SK-N-MC (cell line): ENCODE measurements at regions not wholly inside any gene's neighbourhood (a gene's known extent, or its start where the extent isn't known, plus 50 kb on each side); places are given as distances from the start of the nearest gene placed in this dataset.
A peak's percentile ranks its signal among the peaks of the same experiment; 100 is the strongest.

Source experiments
- DNase-seq: peaks from one replicate; pipeline ENCODE4 v3.0.0-alpha.2; 2011; ENCODE audit warnings: low read depth, low spot score
- H3K27ac ChIP-seq: fragments of 200-600 bp; sonication (generic); 2 replicates; pipeline ENCODE4 v1.5.1; 2016; ENCODE audit warnings: mixed run types
- H3K36me3 ChIP-seq: fragments of 200-600 bp; sonication (generic); 2 replicates; pipeline ENCODE4 v1.6.1; 2017; ENCODE audit warnings: antibody characterized with exemption, low read length, mixed read lengths; ENCODE audit not compliant: insufficient read depth
- H3K4me3 ChIP-seq: fragments of 200-600 bp; sonication (generic); 2 replicates; pipeline ENCODE4 v1.5.1; 2016
- H3K9ac ChIP-seq: fragments of 200-600 bp; sonication (generic); 2 replicates; pipeline ENCODE4 v1.8.0; 2017; ENCODE audit warnings: mixed run types, mixed read lengths; ENCODE audit not compliant: insufficient read length
- H3K9me3 ChIP-seq: fragments of 200-600 bp; sonication (generic); 2 replicates; pipeline ENCODE4 v1.6.1; 2017; ENCODE audit warnings: low read depth, mild to moderate bottlenecking, antibody characterized with exemption, low read length, moderate library complexity, mixed read lengths
- EZH2 ChIP-seq: fragments of 200-600 bp; sonication (generic); IDR thresholded peaks from one replicate; pipeline ENCODE4 v1.6.1; 2017; ENCODE audit warnings: antibody characterized with exemption
- FOXP2 ChIP-seq: optimal IDR thresholded peaks from 2 replicates; pipeline ENCODE3; 2011; ENCODE audit warnings: mild to moderate bottlenecking, moderate library complexity; ENCODE audit not compliant: insufficient read depth; ENCODE audit errors: extremely low read length, control extremely low read depth
- POLR2AphosphoS5 ChIP-seq: IDR thresholded peaks from 2 replicates; pipeline ENCODE4 v1.6.1; 2012; ENCODE audit warnings: mild to moderate bottlenecking, low read depth, low read length, borderline replicate concordance

DNA sequence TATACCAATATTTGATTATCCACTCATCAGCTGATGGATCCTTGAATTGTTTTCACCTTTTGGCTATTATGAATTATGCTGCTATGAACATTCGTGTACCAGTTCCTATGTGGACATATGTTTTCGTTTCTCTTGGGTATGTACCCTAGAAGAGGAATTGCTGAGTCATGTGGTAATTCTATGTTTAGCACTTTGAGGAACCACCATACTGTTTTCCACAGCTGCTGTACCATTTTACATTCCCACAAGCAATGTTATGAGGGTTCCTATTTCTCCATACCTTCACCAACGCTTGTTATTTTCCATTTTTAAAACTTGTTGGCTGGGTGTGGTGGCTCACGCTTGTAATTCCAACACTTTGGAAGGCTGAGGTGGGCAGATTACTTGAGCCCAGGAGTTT, 62.9 kb downstream of the RPLP1 start:
- Histone ChIP-seq H3K4me3 (no peak overlapping the region), H3K27ac (no peak overlapping the region), H3K9me3 (no peaks in the 10 kb centered on the region), H3K36me3 (no peaks in the 10 kb centered on the region), H3K9ac (no peak overlapping the region)
- TF ChIP-seq FOXP2 (no peak), POLR2AphosphoS5 (no peak), EZH2 (no peak)
- no peak for DNase-seq

DNA sequence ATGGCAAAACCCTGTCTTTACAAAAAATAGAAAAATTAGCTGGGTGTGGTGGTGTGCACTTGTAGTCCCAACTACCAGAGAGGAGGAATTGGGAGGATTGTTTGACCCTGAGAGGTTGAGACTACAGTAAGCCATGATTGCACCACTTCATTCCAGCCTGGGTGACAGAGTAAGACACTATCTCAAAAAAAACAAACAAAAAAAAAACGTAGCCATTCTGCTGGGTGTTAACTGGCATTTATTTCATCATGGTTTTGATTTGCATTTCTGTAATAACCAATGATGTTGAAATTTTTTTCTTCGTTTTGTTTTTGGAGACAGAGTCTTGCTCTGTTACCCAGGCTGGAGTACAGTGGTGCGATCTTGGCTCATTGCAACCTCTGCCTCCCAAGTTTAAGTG, 63.3 kb downstream of the RPLP1 start:
- no peak overlapping the region for H3K9ac ChIP-seq
- no peaks in the 10 kb centered on the region for H3K36me3 ChIP-seq
- TF ChIP-seq FOXP2 (no peak), POLR2AphosphoS5 (no peak), EZH2 (no peak)
- no peak overlapping the region for H3K4me3 ChIP-seq
- no peak for DNase-seq
- H3K9me3 ChIP-seq: no peaks in the 10 kb centered on the region
- no peak overlapping the region for H3K27ac ChIP-seq

DNA sequence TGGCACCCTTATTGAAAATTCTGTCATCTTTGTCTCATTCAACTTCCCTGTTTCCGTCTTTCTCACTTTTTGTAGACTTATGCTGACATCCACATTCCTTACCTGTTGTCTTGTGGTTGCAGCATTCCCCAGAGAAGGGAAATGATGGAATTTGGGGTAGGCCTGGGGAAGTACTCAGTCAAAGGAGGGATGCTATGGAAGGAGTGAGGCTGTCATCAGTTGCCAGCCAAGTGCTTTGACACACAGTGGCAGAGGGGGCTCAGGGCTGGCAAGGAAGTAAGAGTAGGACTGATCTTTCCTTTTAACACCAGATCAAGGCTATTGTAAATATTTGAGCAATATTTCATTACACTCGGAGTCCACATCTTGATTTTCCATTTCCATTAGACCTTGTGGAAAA, 64.4 kb downstream of the RPLP1 start:
- Histone ChIP-seq H3K9me3 (no peaks in the 10 kb centered on the region), H3K4me3 (no peak overlapping the region), H3K9ac (no peak overlapping the region), H3K27ac (no peak overlapping the region), H3K36me3 (no peaks in the 10 kb centered on the region)
- TF ChIP-seq EZH2 (no peak), FOXP2 (no peak), POLR2AphosphoS5 (no peak)
- no peak for DNase-seq

DNA sequence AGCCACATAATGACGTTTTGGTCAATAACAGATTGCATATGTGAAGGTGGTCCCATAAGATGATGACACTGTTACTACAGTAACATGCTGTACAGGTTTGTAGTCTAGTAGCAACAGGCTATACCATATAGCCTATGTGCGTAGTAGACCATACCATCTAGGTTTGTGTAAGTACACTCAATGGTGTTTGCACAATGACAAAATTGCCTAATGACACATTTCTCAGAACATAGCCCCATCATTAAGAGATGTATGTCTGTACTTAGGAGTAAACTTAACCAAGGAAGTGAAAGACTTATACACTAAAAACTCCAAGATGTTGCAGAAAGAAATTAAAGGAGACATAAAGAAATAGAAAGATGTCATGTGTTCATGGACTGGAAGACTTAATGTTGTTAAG, 66.2 kb downstream of the RPLP1 start:
- no peak overlapping the region for H3K27ac ChIP-seq
- no peak overlapping the region for H3K9ac ChIP-seq
- no peaks in the 10 kb centered on the region for H3K9me3 ChIP-seq
- no peak for DNase-seq
- no peaks in the 10 kb centered on the region for H3K36me3 ChIP-seq
- TF ChIP-seq EZH2 (no peak), POLR2AphosphoS5 (no peak), FOXP2 (no peak)
- H3K4me3 ChIP-seq: no peak overlapping the region

DNA sequence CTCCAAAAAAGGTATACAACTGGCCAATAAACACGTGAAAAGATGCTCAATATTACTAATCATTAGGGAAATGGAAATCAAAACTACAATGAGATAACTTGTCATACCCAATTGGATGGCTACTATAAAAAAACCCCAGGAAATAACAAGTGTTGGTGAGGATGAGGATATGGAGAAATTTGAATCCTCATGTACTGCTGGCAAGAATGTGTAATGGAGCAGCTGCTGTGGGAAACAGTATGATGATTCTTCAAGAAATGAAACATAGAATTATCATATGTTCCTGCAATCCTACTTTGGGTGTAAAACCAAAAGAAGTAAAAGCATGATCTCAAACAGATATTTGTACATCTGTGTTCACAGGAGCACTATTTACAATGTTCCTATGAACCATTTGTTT, 67.4 kb downstream of the RPLP1 start:
- TF ChIP-seq FOXP2 (no peak), POLR2AphosphoS5 (no peak), EZH2 (no peak)
- no peak for DNase-seq
- H3K36me3 ChIP-seq: no peaks in the 10 kb centered on the region

DNA sequence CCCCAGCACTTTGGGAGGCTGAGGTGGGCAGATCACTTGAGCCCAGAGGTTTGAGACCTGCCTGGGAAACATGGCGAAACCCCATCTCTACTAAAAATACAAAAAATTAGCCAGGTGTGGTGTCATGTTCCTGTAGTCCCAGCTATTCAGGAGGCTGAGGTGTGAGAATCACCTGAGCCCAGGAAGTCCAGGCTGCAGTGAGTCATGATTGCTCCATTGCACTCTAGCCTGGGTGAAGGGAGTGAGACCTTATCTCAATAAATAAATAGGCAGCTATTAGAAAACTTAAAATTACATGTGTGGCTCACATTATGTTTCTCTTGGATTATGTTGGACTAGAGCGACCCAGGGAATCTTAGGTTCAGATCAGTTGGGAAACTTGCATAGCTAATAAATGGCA, 69.7 kb downstream of the RPLP1 start:
- TF ChIP-seq FOXP2: no peak
- TF ChIP-seq POLR2AphosphoS5: no peak
- no peak for TF ChIP-seq EZH2
- no peak overlapping the region for H3K27ac ChIP-seq
- DNase-seq: no peak

More for the DNA sequence above, 67.4 kb downstream of the RPLP1 start:
- Histone ChIP-seq H3K27ac (no peak overlapping the region), H3K9me3 (no peaks in the 10 kb centered on the region), H3K9ac (no peak overlapping the region), H3K4me3 (no peak overlapping the region)

DNA sequence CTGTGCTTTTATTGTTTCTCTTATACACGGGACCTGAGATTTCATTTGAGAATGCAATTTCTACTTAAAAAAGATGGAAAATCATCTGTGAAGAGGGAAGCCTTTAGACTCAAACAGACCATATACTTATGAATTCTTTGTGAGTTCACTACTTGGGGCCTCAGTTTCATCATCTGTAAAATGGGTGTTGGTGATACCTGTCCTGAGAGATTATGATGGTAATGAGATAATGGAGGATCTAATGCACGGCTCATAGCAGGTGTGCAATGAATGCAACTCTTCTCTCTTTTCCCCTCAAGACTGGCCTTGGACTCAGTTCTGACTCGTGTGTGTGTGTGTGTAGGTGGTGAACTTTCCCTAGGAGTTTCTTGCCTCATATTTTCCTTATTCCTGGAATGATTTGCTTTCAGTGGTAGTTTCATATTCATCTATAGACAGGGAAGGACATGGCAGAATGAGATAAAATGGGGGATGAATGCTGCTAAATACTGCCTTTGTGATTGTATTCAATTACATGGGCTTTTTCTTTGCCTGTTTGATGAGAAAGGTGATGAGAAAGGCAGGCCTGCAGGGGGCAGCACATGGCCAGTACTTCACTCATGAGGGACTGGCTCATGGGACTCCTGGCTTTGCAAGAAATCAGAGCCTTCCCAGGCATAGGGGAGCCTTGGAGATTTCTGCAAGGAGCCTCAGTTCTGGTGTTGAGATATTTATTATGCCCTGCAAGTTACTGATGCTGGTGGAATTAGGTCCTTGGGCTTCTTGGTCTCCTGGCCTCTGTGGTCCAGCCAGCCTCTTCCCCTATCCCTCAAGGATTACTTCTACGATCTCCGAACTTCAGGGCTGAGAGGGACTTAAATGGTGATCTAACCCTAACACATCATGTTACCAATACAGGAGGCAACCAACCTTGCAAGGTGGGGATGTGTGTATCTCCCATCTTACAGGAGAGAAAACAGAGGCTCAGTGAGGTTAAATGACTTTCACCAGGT, 70.7 kb downstream of the RPLP1 start:
- Histone ChIP-seq H3K27ac (no peak overlapping the region), H3K9ac (no peak overlapping the region), H3K36me3 (no peaks in the 10 kb centered on the region), H3K4me3 (no peak overlapping the region), H3K9me3 (no peaks in the 10 kb centered on the region)
- no peak for TF ChIP-seq FOXP2
- peak; percentile 52 for DNase-seq

More for the DNA sequence above, 69.7 kb downstream of the RPLP1 start:
- Histone ChIP-seq H3K36me3 (no peaks in the 10 kb centered on the region), H3K9me3 (no peaks in the 10 kb centered on the region), H3K4me3 (no peak overlapping the region), H3K9ac (no peak overlapping the region)

DNA sequence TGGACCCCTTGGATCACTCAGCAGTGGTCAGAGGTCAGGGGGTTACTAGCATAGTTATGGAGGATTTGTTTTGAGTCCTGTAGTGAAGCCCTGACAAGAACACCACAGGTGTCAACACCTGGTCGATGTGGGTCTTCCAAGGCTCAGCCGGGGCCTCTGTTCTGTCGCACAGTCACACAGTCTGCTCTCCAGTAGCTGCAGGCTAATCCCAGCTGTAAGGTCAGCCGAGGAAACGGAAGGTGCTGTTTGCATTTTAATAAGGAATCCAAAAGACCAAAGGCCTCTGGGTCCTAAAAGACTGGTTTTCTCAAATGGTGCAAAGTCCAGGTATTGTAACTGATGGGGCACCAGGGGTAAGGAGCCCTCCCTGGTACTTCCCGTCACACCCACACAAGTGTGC, 71.7 kb downstream of the RPLP1 start:
- Histone ChIP-seq H3K27ac (no peak overlapping the region), H3K36me3 (no peaks in the 10 kb centered on the region), H3K9me3 (no peaks in the 10 kb centered on the region), H3K9ac (no peak overlapping the region), H3K4me3 (no peak overlapping the region)
- no peak for DNase-seq
- TF ChIP-seq POLR2AphosphoS5 (no peak), EZH2 (no peak), FOXP2 (no peak)

DNA sequence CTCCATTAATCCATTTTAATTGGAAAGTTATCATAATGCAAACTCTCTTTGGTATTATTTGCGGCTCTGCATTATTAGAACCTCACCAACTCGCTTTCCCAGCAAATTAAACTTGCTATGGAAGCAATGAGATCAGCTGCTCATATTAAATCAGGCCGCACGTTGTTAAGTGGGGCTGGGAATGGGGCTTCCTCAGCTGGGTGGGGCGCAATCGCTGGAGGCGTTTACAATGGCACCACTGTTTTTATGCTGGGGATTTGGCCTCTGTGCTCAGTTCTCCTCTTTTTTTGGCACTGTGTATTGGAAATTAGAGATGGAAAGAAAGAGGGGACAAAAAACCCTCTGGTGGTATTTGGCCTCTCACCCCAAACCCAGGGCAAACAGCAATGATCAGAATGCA, 72.2 kb downstream of the RPLP1 start:
- Histone ChIP-seq H3K4me3 (no peak overlapping the region), H3K9ac (no peak overlapping the region), H3K27ac (no peak overlapping the region), H3K36me3 (no peaks in the 10 kb centered on the region), H3K9me3 (no peaks in the 10 kb centered on the region)
- DNase-seq: no peak
- no peak for TF ChIP-seq FOXP2
- TF ChIP-seq POLR2AphosphoS5: no peak
- no peak for TF ChIP-seq EZH2
